Sigmoid colon (tissue), 6 donors: ENCODE measurements at regions not wholly inside any gene's neighbourhood (a gene's known extent, or its start where the extent isn't known, plus 50 kb on each side); places are given as distances from the start of the nearest gene placed in this dataset.

Experiments used
- DNase-seq: peaks from one replicate; pipeline ENCODE4 v3.0.0-alpha.2; 2019
- H3K27ac ChIP-seq, 4 donors: fragments of 200-600 bp; sonication (generic); one replicate each; pipeline ENCODE4 v1.5.1; 2016 to 2019; ENCODE audit warnings: mild to moderate bottlenecking in 1 of 4
- H3K27me3 ChIP-seq, 3 donors: fragments of 200-600 bp; sonication (generic); one replicate each; pipeline ENCODE4 v1.5.1; 2019; ENCODE audit warnings: mild to moderate bottlenecking in 1 of 3
- H3K36me3 ChIP-seq, 4 donors: fragments of 200-600 bp; sonication (generic); one replicate each; pipeline ENCODE4 v1.5.1; 2016 to 2019
- H3K4me1 ChIP-seq, 4 donors: fragments of 200-600 bp; sonication (generic); one replicate each; pipeline ENCODE4 v1.5.1; 2017 to 2019
- H3K4me3 ChIP-seq, 4 donors: fragments of 200-600 bp; sonication (generic); one replicate each; pipeline ENCODE4 v1.5.1; 2017 to 2019; ENCODE audit warnings: mild to moderate bottlenecking in 2 of 4, moderate library complexity in 1 of 4
- H3K9me3 ChIP-seq, 4 donors: fragments of 200-600 bp in 3 of 4; sonication (generic) in 3 of 4; one replicate each; pipeline versions ENCODE4 v1.5.1 to v1.6.1; 2013 to 2019
- EP300 ChIP-seq, 4 donors: sonication (generic); formaldehyde crosslinking; IDR thresholded peaks; one replicate each; pipeline ENCODE4 v1.6.1; 2017; ENCODE audit warnings: antibody characterized with exemption in 4 of 4
- POLR2A ChIP-seq, 2 donors: fragments of 450-650 bp; IDR thresholded peaks; one replicate each; pipeline ENCODE4 v1.6.1; 2016; ENCODE audit warnings: antibody characterized with exemption in 2 of 2, mild to moderate bottlenecking in 2 of 2, moderate library complexity in 2 of 2
- POLR2AphosphoS5 ChIP-seq, 4 donors: sonication (generic); formaldehyde crosslinking; IDR thresholded peaks; one replicate each; pipeline ENCODE4 v1.6.1; 2017; ENCODE audit warnings: antibody characterized with exemption in 4 of 4
- WGBS, 2 donors: extraction: QIAGEN DNeasy Blood & Tissue Kit; methylation state at CpG; one replicate each; pipeline ENCODE4 v1.1.7; 2013; 5-methylcytosine and 5-hydroxymethylcytosine counted together
- intact Hi-C: fragments of 100-400 bp; cut with DNase I; formaldehyde crosslinking; loops from one replicate; pipeline ENCODE4 v1.15.1; 2023
- TF ChIP-seq, protein P1 (sequence below), 4 experiments: fragments of 450-650 bp in 3 of 4; fragments of 200-600 bp in 1 of 4; IDR thresholded peaks; one replicate each; pipeline ENCODE4 v1.5.1; 2016 to 2019; ENCODE audit warnings: antibody characterized with exemption in 4 of 4, mild to moderate bottlenecking in 3 of 4, moderate library complexity in 2 of 4
- donor health status: healthy with polysubstance abuse.
- donor health status: healthy.

DNA sequence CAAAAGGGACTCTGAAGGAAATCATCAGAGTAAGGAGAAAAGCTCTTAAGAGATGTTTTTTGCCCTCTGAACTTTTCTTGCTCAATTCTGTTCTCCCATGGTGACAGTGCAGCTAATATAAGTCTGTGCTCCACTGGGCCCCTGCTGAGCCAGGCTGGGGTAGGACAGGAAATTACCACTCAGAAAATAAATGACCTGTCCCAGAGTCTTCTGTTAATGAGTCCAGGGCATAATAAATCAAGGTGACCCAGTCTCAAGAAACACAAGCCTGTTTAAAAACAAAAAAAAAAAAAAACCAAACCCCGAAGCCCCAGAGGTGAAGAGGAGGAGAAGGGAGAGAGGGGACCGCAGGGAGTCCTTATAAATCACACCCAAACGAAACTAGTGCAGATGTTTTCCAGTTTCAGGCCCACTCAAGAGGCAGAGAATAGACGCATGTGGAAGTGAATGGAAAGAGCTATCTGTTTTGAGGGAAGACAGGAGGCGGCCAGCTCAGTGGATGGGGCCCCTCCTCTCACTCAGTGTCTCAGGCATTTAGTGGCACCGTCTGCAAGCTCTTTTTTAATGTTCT, 59.8 kb upstream of the BOC start:
- intact Hi-C loops, result loop anchor here (10.0 kb wide), 1 partner anchor 517 kb away; no protein-coding TSS in a partner anchor
- 66 to 84% methylated on average over 6 of the region's 6 CpGs for WGBS, 2 donors
- Histone ChIP-seq H3K27ac (peak overlapping the region; percentile 73 to 88 (median 82)), H3K36me3 (no peaks in the 10 kb centered on the region), H3K27me3 (no peaks in the 10 kb centered on the region), H3K4me1 (peaks cover 0 to 81% (median 72%) of the 10 kb centered on the region in 4 donors), H3K4me3 (no peak overlapping the region), H3K9me3 (no peaks in the 10 kb centered on the region)
- TF ChIP-seq POLR2AphosphoS5 (IDR thresholded peaks at IDR 0.05), result peak; percentile 58 to 77 (median 64)
- peak in 1 of 4 donors; percentile 30 for TF ChIP-seq EP300 (IDR thresholded peaks at IDR 0.05)
- TF ChIP-seq POLR2A (IDR thresholded peaks at IDR 0.05), result no peak
- DNase-seq, result peak; percentile 93

GRCh38 chr3:113152849-113153248, 58.5 kb upstream of the BOC start:
- Histone ChIP-seq H3K4me3 (no peak overlapping the region), H3K36me3 (no peaks in the 10 kb centered on the region), H3K9me3 (no peaks in the 10 kb centered on the region), H3K27me3 (no peaks in the 10 kb centered on the region), H3K27ac (peak overlapping the region; percentile 73 to 88 (median 82)), H3K4me1 (peaks cover 0 to 81% (median 72%) of the 10 kb centered on the region in 4 donors)
- TF ChIP-seq EP300 (IDR thresholded peaks at IDR 0.05), result no peak
- TF ChIP-seq, protein P1, sequence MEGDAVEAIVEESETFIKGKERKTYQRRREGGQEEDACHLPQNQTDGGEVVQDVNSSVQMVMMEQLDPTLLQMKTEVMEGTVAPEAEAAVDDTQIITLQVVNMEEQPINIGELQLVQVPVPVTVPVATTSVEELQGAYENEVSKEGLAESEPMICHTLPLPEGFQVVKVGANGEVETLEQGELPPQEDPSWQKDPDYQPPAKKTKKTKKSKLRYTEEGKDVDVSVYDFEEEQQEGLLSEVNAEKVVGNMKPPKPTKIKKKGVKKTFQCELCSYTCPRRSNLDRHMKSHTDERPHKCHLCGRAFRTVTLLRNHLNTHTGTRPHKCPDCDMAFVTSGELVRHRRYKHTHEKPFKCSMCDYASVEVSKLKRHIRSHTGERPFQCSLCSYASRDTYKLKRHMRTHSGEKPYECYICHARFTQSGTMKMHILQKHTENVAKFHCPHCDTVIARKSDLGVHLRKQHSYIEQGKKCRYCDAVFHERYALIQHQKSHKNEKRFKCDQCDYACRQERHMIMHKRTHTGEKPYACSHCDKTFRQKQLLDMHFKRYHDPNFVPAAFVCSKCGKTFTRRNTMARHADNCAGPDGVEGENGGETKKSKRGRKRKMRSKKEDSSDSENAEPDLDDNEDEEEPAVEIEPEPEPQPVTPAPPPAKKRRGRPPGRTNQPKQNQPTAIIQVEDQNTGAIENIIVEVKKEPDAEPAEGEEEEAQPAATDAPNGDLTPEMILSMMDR (IDR thresholded peaks at IDR 0.05), result no peak
- intact Hi-C loops, result loop anchor here (10.0 kb wide), 1 partner anchor 518 kb away; no protein-coding TSS in a partner anchor
- WGBS, 2 donors, result 42 to 51% methylated on average over 1 of the region's 1 CpG
- DNase-seq, result no peak

- no peak for TF ChIP-seq POLR2AphosphoS5 (IDR thresholded peaks at IDR 0.05)
- TF ChIP-seq POLR2A (IDR thresholded peaks at IDR 0.05), result no peak
- TF ChIP-seq, protein P1 (IDR thresholded peaks at IDR 0.05), result no peak
- no peak for TF ChIP-seq EP300 (IDR thresholded peaks at IDR 0.05)
- no peak overlapping the region for H3K4me3 ChIP-seq
- no peaks in the 10 kb centered on the region for H3K36me3 ChIP-seq
- WGBS, 2 donors, result 84 to 87% methylated on average over 3 of the region's 3 CpGs
- peak overlapping the region; percentile 73 to 88 (median 82) for H3K27ac ChIP-seq
- H3K27me3 ChIP-seq, result no peaks in the 10 kb centered on the region
- H3K4me1 ChIP-seq, result peaks cover 0 to 81% (median 69%) of the 10 kb centered on the region in 4 donors
- no peaks in the 10 kb centered on the region for H3K9me3 ChIP-seq
- intact Hi-C loops, result loop anchor here (10.0 kb wide), 1 partner anchor 519 kb away; no protein-coding TSS in a partner anchor
- DNase-seq, result no peak
These were observed 57.8 kb upstream of the BOC start for GRCh38 chr3:113153499-113154107.

- TF ChIP-seq EP300 (IDR thresholded peaks at IDR 0.05) (no peak), POLR2A (IDR thresholded peaks at IDR 0.05) (no peak), POLR2AphosphoS5 (IDR thresholded peaks at IDR 0.05) (no peak)
- TF ChIP-seq, protein P1 (IDR thresholded peaks at IDR 0.05), result no peak
- DNase-seq, result no peak
- Histone ChIP-seq H3K36me3 (no peaks in the 10 kb centered on the region), H3K27ac (peak overlapping the region; percentile 56 to 75 (median 62)), H3K4me3 (no peak overlapping the region), H3K27me3 (no peaks in the 10 kb centered on the region), H3K9me3 (no peaks in the 10 kb centered on the region), H3K4me1 (peaks cover 0 to 48% (median 36%) of the 10 kb centered on the region in 4 donors)
- intact Hi-C loops, result loop anchor here (10.0 kb wide), 1 partner anchor 522 kb away; no protein-coding TSS in a partner anchor
- WGBS, 2 donors, result 88 to 89% methylated on average over 2 of the region's 2 CpGs
These were observed 54.5 kb upstream of the BOC start for GRCh38 chr3:113156816-113157333.

DNA sequence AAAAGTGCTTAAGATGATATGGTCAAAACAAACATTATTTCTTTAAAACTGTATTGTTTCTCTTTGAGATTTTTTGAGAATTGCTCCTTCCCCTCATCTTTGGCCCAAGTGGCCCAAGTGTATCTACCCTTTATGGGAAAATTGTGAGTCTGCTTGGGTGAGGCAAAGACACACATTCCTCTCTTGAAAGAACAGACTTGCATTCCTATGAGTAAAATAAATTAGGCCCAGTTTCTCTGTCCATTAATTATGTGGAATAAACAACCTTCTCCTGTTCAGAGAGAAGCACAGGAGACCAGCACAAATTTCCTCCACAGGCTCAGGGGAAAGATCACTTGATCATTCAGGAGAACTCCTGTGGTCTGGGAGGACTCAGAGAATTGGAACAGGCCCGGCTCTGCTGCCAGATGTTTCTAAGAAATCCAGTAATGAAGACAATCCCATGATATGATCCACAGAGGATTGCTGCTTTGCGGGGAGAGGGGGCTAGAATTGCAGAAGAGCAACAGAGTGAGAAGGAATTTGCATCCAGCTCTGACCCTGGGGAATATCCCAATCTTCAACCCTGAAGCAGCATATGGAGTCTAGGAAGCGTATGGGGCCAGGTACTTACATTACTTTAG, 53.8 kb upstream of the BOC start:
- Histone ChIP-seq H3K36me3 (no peaks in the 10 kb centered on the region), H3K9me3 (no peaks in the 10 kb centered on the region), H3K4me1 (peaks cover 0 to 42% (median 30%) of the 10 kb centered on the region in 4 donors), H3K27ac (peak overlapping the region; percentile 56 to 75 (median 62)), H3K27me3 (no peaks in the 10 kb centered on the region), H3K4me3 (no peak overlapping the region)
- intact Hi-C loops, result loop anchor here (10.0 kb wide), 1 partner anchor 523 kb away; no protein-coding TSS in a partner anchor
- WGBS, 2 donors, result 81 to 82% methylated on average over 3 of the region's 3 CpGs
- DNase-seq, result peak; percentile 92
- TF ChIP-seq EP300 (IDR thresholded peaks at IDR 0.05) (no peak), POLR2AphosphoS5 (IDR thresholded peaks at IDR 0.05) (peak; percentile 42 to 67 (median 56))
